GM08714 (cell line): ENCODE measurements at regions not wholly inside any gene's neighbourhood (a gene's known extent, or its start where the extent isn't known, plus 50 kb on each side); places are given as distances from the start of the nearest gene placed in this dataset.

Experiments used
- H3K4me3 ChIP-seq: fragments of 200-500 bp; sonication (Bioruptor generic); 2 replicates; pipeline ENCODE4 v1.5.1; 2014; ENCODE audit warnings: mild to moderate bottlenecking, low read length, inconsistent platforms
- ZNF274 ChIP-seq: IDR thresholded peaks from 2 replicates; pipeline ENCODE4 v1.6.1; 2012; ENCODE audit warnings: mild to moderate bottlenecking, low read depth, low read length

DNA sequence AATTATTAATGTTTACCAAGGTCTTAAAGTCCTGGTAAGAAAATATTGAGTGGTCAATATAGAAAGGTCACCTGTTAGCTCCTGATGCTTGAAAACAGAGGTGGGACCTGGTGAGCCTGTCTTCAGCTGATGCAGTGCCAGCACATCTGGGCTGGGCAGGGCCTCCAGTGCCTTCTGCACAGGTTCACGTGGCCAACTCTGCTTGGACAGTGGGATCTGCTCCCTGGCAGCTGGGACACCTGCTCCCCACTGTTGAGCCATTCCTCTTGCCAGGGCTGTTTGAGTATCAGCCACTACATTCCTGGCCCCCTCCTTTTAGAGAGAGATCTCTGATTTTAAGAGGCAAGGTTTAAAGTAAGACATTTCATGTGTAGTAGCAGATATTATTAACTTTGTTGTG is 135.0 kb downstream of the TM9SF2 start:
- no peak for TF ChIP-seq ZNF274
- no peak overlapping the region for H3K4me3 ChIP-seq

DNA sequence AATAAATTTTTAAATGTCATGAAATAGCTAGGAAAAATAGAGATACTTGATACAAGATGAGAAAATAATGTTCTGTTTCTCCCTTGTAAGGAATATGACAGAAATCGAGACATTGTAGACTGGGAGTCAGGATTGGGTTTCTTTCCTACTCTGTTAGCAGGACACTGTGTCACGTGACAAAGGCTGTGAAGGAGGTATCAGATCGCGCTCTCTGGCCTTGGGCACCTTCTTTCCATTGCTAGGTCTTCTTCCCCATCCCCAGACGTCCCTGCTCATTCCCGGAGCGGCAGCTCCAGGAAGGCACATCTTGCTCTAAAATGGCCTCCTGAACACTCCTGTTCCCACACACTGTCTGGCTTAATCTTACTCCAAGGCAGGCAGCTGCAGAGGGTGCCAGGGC is 133.4 kb downstream of the TM9SF2 start:
- no peak overlapping the region for H3K4me3 ChIP-seq
- TF ChIP-seq ZNF274, result no peak

DNA sequence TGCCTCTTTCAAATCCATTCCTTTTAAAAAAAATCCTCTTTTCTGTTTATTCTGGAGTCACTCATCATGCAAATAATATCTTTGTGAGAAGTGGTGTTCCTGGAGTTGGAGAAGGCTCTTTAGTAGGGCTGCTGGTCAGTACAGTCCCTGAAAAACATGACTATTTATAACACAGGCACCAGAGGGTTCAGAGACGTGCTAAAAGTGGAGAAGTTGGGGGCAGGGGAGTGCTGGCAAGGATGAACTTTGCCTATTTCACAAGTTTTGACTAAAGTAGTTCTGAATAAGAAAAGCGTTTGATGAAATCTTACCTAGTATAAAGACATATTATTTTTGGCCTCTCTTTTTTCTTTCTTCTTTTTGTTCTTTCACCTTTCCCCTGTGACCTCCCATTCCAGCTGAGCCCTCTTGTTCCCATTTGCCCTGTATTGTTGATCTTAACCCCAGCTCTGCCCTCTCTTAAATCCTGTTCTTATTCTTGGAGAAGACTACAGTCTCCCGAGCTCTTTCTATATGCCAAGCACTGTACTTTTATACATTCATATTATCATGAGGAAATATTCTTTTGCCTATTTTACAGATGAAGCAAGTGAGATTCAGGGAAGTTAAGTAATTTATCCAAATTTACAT is 129.1 kb downstream of the TM9SF2 start:
- TF ChIP-seq ZNF274, result no peak
- no peak overlapping the region for H3K4me3 ChIP-seq

DNA sequence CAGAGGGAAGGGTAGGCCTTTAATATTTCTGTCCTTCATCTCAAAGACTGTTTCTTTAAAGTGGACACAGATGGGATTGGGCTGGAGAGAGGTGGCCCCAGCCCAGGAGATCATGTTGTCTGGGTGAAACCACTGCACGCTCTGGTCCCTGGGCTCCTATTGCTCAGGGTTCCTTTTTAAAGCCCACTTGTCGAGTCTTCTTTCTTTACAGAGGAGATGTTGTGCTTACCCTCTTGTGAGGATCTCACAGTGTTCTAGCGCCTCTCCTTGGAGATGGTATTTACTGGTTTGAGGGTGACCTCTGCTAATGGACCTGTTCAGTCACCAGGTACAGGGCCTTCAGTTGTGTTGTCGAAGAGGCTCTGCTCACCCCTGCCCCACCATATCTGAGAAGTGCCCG is 128.4 kb downstream of the TM9SF2 start:
- no peak overlapping the region for H3K4me3 ChIP-seq
- TF ChIP-seq ZNF274, result no peak

DNA sequence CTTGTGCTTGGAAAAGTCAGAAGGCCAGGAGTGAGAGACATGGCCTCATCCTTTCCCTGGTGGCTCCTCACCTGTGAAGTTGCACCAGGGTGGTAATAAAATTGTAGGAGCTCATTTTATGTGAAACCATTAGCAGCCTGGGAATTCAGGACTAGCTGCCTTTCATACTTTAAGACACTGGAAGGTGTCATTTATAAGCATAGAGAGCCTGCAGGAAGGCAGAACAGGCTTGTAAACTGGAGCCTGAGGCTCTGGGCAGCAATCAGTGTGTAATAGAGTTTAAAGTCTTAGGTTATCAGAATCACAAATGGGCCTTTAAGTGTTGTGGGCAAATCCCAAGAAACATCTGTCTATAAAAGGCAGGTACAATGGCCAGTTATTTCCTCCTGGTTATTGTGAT is 127.2 kb downstream of the TM9SF2 start:
- TF ChIP-seq ZNF274, result no peak

DNA sequence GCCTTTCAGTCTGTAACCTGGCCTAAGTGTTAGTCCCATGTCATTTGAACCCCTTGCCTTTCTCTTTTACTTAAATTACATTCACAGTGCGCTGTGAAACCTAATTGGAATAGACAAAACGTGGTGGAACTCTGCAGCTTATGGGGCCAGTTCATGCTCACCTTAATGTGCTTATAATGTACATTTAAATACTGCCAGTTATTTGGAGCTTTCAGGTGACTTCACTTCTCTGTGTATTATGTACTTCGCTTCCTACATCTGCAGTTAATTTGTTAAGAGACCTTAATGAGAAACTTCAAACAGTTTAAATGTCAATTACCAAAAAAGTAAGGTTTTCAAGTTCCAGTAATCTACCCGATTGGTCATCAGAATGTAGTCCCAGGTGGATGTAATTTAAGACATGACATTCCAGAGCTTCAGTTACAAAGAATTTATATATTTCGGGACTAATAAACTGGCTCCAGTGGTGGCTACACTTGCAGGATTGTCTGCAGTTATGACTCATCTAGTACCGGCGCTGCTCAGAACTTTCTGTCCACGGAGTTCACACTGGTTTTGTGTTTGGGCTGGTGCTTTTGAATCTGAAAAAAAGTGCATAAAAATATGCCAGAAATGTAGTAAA is 125.3 kb downstream of the TM9SF2 start:
- no peak for TF ChIP-seq ZNF274
- no peak overlapping the region for H3K4me3 ChIP-seq

More for the DNA sequence above, 127.2 kb downstream of the TM9SF2 start:
- no peak overlapping the region for H3K4me3 ChIP-seq

DNA sequence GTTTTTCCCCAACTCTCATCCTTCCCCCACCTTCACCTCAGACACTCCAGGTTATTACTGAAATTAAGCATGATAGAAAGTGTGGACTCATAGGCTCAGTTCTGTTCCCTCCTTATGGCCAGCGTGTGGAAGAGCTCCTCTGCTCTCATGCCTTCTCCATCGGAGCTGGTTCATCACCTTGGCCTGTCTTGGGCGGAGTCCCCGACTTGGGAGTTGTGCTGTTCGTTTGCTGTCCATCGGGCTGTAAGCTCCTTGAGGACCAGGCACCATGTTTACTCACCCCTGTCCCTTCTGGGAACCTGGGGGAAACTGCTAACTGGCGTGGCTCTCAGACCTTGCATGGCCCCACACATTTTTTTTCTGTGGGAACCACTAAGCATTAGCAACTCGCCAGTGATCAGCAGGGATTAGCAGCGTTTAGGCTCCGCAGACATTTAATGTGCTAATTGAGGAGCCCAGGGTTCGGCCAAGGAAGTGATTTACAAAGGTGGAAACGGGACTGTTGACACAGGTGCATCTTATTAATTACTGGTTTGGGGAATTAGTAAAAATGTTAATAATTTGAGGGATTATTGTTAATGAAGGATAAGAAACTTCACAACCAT is 123.8 kb downstream of the TM9SF2 start:
- H3K4me3 ChIP-seq, result no peak overlapping the region
- TF ChIP-seq ZNF274, result no peak

DNA sequence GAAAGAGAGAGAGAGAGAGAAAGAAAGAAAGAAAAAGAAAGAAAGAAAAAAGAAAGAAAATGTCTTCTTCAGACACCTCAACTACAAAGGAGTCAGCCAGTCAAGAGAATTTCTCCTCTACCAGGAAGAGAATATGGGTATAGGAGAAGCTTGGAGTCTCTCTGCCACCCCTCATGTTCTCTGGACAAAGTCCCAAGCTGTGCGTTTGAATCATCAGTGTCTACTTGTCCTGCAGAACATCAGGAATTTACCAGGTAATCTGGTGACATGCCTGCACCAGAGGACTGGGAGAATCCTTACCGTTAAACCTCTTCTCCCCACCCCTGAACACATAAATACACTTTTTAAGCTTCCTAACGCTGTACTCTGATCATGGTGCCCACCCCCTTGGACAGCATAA is 119.5 kb downstream of the TM9SF2 start:
- no peak for TF ChIP-seq ZNF274
- H3K4me3 ChIP-seq, result no peak overlapping the region

DNA sequence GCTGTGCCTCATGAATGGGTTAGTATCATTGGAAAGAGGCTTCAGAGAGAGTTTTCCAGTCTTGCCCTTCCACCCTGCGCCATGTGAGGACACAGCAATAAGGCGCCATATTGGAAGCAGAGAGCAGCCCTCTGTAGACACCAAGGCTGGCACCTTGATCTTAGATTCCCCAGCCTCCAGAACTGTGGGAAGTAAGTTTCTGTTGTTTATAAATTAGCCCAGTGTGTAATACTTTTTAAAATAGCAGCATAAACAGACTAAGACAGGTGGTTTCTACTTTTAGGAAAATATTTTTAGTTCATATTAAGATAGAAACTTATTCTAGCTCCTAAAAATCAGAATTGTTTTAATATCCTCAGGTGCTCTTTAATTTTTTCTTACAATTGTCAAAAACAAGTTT is 117.9 kb downstream of the TM9SF2 start:
- no peak overlapping the region for H3K4me3 ChIP-seq
- TF ChIP-seq ZNF274, result no peak

DNA sequence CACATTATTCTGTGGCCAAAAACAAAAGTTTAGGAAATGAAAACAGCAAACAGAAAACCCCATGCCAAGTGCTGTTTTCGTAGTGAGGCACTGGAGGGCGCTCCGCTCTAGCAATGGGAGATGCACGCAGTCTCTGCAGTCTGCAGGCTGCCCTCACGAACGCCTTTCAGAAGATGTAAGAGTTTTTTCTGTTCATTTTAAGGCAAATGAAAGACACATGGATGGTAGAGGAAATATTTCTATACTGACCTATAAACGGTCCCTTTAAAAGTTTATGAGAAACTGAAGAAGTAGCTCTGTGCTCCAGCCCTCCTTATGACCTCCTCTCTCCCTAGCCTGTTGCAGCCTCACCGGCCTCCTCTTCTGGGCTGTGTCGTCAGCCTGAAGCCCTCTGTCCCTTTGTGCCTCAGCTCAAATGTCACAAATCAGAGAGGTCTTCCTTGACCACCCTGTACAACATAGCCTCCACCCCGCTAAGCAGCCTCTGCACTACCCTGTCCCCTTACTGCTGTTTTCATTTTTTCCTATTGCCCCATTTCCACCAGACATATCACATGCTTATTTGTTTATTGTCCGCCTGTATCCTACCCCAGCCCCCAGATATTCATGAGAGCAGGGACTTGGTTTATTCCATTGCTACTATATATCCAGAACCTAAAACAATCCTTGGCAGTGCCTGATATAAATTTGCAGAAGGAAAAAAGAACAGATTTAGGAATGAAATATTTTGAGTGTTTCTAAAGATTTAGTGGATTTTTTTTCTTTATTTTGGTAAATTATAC is 116.4 kb downstream of the TM9SF2 start:
- TF ChIP-seq ZNF274, result no peak
- no peak overlapping the region for H3K4me3 ChIP-seq

DNA sequence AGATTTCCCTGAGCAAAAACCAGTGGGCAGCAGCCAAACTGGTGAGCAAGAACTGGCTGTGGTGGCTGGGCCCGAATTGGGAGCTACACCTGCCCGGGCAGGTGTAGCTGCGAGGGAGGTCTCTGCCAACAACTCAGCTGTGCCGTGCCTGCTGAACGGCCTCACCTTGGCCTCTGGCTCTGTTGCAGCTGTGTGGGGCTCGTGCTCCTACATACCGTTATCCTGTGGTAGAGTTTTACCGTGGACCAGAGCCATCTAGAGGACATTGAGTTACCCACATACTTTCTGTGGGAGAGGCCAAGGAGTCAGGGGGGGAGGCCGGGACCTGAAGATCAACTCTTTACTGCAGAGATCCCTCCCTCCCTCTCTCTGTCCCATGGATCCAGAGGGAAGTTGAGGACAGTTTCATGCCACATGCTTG is 113.2 kb downstream of the TM9SF2 start:
- no peak for TF ChIP-seq ZNF274

More for the DNA sequence above, 113.2 kb downstream of the TM9SF2 start:
- no peak overlapping the region for H3K4me3 ChIP-seq
